Suppressor macrophage treated with lipopolysaccharide for 1 hour (primary cell): ENCODE measurements at regions not wholly inside any gene's neighbourhood (a gene's known extent, or its start where the extent isn't known, plus 50 kb on each side); places are given as distances from the start of the nearest gene placed in this dataset.
"Not testable (repeated sequence)": the region's sequence is repeated elsewhere in the genome, so short reads cannot be mapped to it uniquely, and the experiment has no call there.

Source experiments
- DNase-seq, 3 donors: peaks; one replicate each; pipeline ENCODE4 v3.0.0-alpha.2; 2020 to 2022

DNA sequence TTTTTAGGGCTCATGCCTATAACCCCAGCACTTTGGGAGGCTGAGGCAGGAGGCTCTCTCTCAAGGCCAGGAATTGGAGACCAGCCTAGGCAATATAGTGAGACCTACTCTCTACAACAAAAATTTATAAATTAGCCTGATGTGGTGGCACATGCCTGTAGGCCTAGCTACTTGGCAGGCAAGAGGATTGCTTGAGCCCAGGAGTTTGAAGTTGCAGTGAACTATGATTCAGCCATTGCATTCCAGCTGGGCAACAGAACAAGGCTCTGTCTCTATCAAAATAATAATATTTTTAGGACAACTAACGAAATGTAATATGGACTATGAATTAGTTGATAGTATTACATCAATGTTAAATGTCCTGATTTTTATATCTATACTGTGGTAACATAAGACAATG, 68.8 kb upstream of the ARID1A start:
- no peak for DNase-seq

DNA sequence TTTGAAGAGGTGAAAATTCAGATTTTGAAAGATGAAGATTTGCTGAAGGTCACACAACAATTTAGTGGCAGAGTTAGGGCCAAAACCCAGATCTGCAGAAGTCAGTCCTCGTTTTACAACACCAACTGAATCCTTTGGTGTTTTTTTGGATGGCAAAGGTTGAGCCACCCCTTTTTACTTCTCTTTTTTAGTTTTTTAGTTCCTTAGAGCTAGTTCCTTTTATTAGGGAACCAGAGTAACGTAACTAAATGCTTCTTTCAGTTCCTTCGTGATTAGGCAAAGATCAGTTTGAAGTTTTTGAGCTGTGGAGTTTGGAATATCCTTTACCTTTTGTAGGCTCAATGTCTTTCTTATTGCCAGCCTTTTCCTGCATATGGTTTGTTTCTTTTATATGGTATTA, 67.9 kb upstream of the ARID1A start:
- peak; percentile 62 to 86 (median 86) for DNase-seq

- DNase-seq: no peak
Measured at GRCh38 chr1:26630634-26631033, 65.2 kb upstream of the ARID1A start.

- DNase-seq: not testable (repeated sequence)
Measured at GRCh38 chr1:26635800-26636199, 60.0 kb upstream of the ARID1A start.

- no peak for DNase-seq
Measured at GRCh38 chr1:26645734-26646133, 50.1 kb upstream of the ARID1A start.
